ENCODE measurements at regions not wholly inside any gene's neighbourhood (a gene's known extent, or its start where the extent isn't known, plus 50 kb on each side); places are given as distances from the start of the nearest gene placed in this dataset.

DNA sequence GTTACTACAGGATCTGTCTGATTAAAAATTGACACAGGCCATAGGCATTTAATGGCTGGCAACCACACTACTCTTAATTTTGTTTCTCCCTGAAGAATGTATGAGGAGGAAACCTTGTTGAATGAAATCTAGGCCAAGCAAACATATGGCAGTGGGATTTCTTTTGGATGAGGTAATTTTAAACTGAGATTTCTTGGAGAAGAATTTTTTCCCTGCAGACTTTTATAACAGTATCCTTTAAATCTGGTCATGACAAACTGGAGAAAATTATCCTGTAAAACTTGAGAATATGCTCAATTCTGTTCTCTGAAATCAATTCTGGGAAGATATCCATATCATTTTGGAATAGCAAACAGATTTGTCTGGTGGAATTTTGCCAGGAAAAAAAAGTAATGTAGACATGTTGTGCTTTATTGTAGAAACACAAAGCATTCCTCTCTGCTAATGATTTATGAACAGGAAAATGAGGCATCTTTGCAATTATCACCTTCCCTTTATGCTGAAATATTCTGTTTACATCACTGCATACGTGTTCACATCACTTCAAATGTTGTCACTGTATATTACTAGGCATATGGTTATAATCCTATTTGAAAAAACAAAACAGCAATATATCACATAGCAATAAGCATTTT is 108.3 kb upstream of the ARSJ start:
- no peak for TF ChIP-seq POLR2A (IDR thresholded peaks at IDR 0.05)
- H3K36me3 ChIP-seq, result no peaks in the 10 kb centered on the region
- no peak for DNase-seq
- no peaks in the 10 kb centered on the region for H3K27me3 ChIP-seq
- no peaks in the 10 kb centered on the region for H3K9me3 ChIP-seq
- 24 to 38% (median 35%) methylated on average over 1 of the region's 1 CpG for WGBS, 3 donors
- H3K27ac ChIP-seq, result no peak overlapping the region
- intact Hi-C loops (cut with DNase I), result no loop called here
- H3K4me3 ChIP-seq, result no peak overlapping the region
- H3K4me1 ChIP-seq (ENCODE audit: insufficient read depth), result no peaks in the 10 kb centered on the region

DNA sequence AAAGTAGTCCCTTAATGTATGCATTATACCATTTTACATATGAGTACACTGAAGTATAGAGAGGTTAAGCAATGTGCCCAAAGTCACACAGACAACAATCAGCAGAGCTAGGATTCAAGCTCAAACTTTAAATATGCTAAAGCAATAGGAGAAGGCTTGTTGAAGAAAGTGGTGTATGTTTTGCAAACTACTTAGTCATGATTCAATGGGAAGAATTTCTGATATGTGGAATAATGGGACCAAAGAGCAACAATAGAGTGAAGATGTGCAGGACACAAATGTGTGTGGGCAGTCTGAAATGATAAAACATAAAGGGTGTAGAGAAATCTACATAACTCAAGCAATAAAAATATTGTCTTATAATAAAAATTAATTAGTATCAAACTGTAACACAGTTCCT is 109.0 kb upstream of the ARSJ start:
- Histone ChIP-seq H3K9me3 (no peaks in the 10 kb centered on the region), H3K4me1 (ENCODE audit: insufficient read depth) (no peaks in the 10 kb centered on the region), H3K27ac (no peak overlapping the region), H3K4me3 (no peak overlapping the region), H3K36me3 (no peaks in the 10 kb centered on the region), H3K27me3 (no peaks in the 10 kb centered on the region)
- intact Hi-C loops (cut with DNase I), result no loop called here
- DNase-seq, result no peak
- TF ChIP-seq, protein P1, sequence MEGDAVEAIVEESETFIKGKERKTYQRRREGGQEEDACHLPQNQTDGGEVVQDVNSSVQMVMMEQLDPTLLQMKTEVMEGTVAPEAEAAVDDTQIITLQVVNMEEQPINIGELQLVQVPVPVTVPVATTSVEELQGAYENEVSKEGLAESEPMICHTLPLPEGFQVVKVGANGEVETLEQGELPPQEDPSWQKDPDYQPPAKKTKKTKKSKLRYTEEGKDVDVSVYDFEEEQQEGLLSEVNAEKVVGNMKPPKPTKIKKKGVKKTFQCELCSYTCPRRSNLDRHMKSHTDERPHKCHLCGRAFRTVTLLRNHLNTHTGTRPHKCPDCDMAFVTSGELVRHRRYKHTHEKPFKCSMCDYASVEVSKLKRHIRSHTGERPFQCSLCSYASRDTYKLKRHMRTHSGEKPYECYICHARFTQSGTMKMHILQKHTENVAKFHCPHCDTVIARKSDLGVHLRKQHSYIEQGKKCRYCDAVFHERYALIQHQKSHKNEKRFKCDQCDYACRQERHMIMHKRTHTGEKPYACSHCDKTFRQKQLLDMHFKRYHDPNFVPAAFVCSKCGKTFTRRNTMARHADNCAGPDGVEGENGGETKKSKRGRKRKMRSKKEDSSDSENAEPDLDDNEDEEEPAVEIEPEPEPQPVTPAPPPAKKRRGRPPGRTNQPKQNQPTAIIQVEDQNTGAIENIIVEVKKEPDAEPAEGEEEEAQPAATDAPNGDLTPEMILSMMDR (IDR thresholded peaks at IDR 0.05), result no peak
- TF ChIP-seq EP300 (IDR thresholded peaks at IDR 0.05) (no peak), POLR2A (IDR thresholded peaks at IDR 0.05) (no peak)

DNA sequence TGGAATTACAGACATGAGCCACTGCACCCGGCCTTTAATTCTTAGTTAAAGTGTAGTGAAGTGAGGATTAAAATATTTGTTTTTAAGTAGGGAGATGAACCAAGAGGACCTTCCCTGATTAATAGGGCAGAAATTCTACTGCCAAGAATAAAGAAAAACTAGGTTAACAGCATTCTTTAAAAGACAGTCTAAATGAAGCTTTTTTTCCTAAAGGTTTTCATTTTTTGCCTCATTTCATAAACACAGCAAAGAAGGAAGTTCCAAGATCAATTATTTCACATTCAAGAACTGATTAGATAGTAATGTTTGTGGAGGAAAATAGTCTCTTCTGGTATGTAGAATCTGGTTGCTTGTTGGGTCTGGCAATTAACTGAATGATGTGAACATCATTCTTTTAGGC is 112.1 kb upstream of the ARSJ start:
- no peaks in the 10 kb centered on the region for H3K4me1 ChIP-seq (ENCODE audit: insufficient read depth)
- H3K27ac ChIP-seq, result no peak overlapping the region
- intact Hi-C loops (cut with DNase I), result no loop called here
- no peaks in the 10 kb centered on the region for H3K9me3 ChIP-seq
- H3K4me3 ChIP-seq, result no peak overlapping the region
- TF ChIP-seq POLR2A (IDR thresholded peaks at IDR 0.05) (no peak), EP300 (IDR thresholded peaks at IDR 0.05) (no peak)
- TF ChIP-seq, protein P1 (IDR thresholded peaks at IDR 0.05), result no peak
- DNase-seq, result no peak
- no peaks in the 10 kb centered on the region for H3K36me3 ChIP-seq
- WGBS, 3 donors, result 10 to 35% (median 18%) methylated on average over 1 of the region's 1 CpG
- no peaks in the 10 kb centered on the region for H3K27me3 ChIP-seq

DNA sequence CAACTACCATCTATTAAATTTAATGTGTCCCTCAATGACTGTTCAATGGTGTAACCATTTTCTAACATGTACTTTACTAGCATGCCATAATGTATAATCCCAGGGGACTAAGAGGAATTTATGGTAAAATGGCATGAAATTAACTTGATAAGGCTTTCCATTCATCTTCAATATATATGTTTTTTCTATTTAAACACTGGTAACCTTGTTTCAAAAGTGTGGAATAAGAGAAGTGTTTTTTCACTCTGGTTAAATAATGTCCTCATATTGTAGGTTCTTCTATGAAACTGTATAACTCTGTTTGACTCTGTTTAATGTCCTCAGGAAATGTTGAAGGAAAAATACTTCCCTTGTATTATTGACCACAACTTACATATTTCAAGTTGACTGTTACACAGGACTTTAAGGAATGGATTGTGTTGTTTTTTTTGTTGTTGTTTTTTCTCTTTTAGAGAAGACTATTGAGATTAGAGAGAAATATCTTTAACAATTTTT is 113.8 kb upstream of the ARSJ start:
- Histone ChIP-seq H3K36me3 (no peaks in the 10 kb centered on the region), H3K4me1 (ENCODE audit: insufficient read depth) (no peaks in the 10 kb centered on the region), H3K27me3 (no peaks in the 10 kb centered on the region), H3K27ac (no peak overlapping the region), H3K4me3 (no peak overlapping the region), H3K9me3 (no peaks in the 10 kb centered on the region)
- DNase-seq, result no peak
- intact Hi-C loops (cut with DNase I), result no loop called here
- TF ChIP-seq, protein P1 (IDR thresholded peaks at IDR 0.05), result no peak
- TF ChIP-seq POLR2A (IDR thresholded peaks at IDR 0.05) (no peak), EP300 (IDR thresholded peaks at IDR 0.05) (no peak)

DNA sequence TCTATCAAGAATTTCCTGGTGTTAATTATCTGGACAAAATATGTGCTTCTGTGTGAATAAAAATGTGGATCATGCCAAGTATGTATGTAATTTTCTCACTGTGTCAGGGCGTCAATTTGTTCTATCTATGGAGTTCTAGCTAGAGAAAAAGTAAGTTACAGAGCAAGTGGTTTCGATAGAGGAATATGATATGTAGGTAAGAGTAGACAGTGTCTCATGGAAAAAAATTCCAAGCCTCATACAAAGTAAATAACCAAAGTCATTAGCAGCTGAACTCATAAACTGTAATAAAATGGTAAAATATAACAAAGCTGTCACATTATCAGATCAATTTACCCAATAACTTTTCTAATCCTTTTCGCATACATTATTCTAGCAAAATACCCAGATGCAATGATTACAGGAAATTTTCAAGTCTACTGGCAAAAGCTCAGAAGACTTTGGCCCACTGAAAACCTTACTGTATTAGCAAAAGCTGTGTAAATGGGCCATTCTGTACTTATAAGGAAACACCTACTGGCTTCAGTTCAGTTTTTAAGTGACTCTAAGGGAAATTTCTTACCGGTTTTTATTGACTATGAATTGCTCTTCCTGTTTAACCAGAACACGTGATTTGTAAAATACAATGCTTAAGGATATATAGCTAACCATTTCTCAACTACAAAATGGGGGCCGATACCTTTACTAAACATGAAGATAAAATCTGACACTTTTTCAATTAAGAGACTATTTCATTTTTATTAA is 121.0 kb upstream of the ARSJ start:
- Histone ChIP-seq H3K9me3 (no peaks in the 10 kb centered on the region), H3K4me3 (no peak overlapping the region), H3K27me3 (no peaks in the 10 kb centered on the region), H3K36me3 (no peaks in the 10 kb centered on the region), H3K4me1 (ENCODE audit: insufficient read depth) (no peaks in the 10 kb centered on the region), H3K27ac (no peak overlapping the region)
- no peak for DNase-seq
- WGBS, 3 donors, result 88 to 89% (median 89%) methylated on average over 6 of the region's 6 CpGs
- TF ChIP-seq, protein P1 (IDR thresholded peaks at IDR 0.05), result no peak
- TF ChIP-seq EP300 (IDR thresholded peaks at IDR 0.05) (no peak), POLR2A (IDR thresholded peaks at IDR 0.05) (no peak)
- intact Hi-C loops (cut with DNase I), result no loop called here

All from ovary (tissue), 7 donors.